WTC11 (cell line): ENCODE measurements at regions not wholly inside any gene's neighbourhood (a gene's known extent, or its start where the extent isn't known, plus 50 kb on each side); places are given as distances from the start of the nearest gene placed in this dataset.

ENCODE experiments used
- ATAC-seq: fragments of 200-7000 bp; cut with Tn5 transposase; 2 replicates; pipeline ENCODE4 v1.10.0; 2021; ENCODE audit warnings: mild to moderate bottlenecking, moderate library complexity
- CTCF ChIA-PET: fragments of 300-600 bp; sonication (Branson Sonifier 250); formaldehyde crosslinking; loops from one replicate; lab custom pipeline; 2021; ENCODE audit warnings: antibody characterized with exemption; lab: Charles Lee
- POLR2A ChIA-PET: fragments of 350-600 bp; sonication (Branson Sonifier 250); formaldehyde crosslinking; loops from one replicate; lab custom pipeline; 2021; ENCODE audit warnings: antibody characterized with exemption; lab: Charles Lee
- DNase-seq: peaks from one replicate; pipeline ENCODE4 v3.0.0; 2021; ENCODE audit warnings: low spot score
- H3K27ac Mint-ChIP-seq: 2 replicates; pipeline ENCODE4 v1.8.0; 2021; ENCODE audit warnings: mixed read lengths
- H3K27me3 Mint-ChIP-seq: 2 replicates; pipeline ENCODE4 v1.8.0; 2021; ENCODE audit warnings: low read depth, mild to moderate bottlenecking, moderate library complexity, mixed read lengths
- H3K36me3 Mint-ChIP-seq: 2 replicates; pipeline ENCODE4 v1.8.0; 2021; ENCODE audit warnings: mixed read lengths
- H3K4me1 Mint-ChIP-seq: 2 replicates; pipeline ENCODE4 v1.8.0; 2022; ENCODE audit warnings: mixed read lengths
- H3K4me3 Mint-ChIP-seq: 2 replicates; pipeline ENCODE4 v1.8.0; 2021; ENCODE audit warnings: mild to moderate bottlenecking, moderate library complexity, mixed read lengths
- H3K9me3 Mint-ChIP-seq: 2 replicates; pipeline ENCODE4 v1.8.0; 2021; ENCODE audit warnings: mixed read lengths
- ELF4 ChIP-seq: sonication (generic); formaldehyde crosslinking; IDR thresholded peaks from 2 replicates; pipeline ENCODE4 v1.8.1; 2022; ENCODE audit warnings: low read depth, mild to moderate bottlenecking, moderate library complexity, missing genetic modification reagents
- FOXJ3 ChIP-seq: sonication (generic); formaldehyde crosslinking; IDR thresholded peaks from 2 replicates; pipeline ENCODE4 v1.9.0; 2021; ENCODE audit warnings: missing genetic modification reagents, mild to moderate bottlenecking, borderline replicate concordance
- FOXK1 ChIP-seq: sonication (generic); formaldehyde crosslinking; IDR thresholded peaks from 2 replicates; pipeline ENCODE4 v1.8.0; 2022; ENCODE audit warnings: mild to moderate bottlenecking, moderate library complexity, missing genetic modification reagents
- FOXP1 ChIP-seq: sonication (generic); formaldehyde crosslinking; IDR thresholded peaks from 2 replicates; pipeline ENCODE4 v1.8.0; 2022; ENCODE audit warnings: missing genetic modification reagents, mild to moderate bottlenecking, moderate library complexity, borderline replicate concordance
- MXD4 ChIP-seq: fragments of 250-450 bp; sonication (Bioruptor Pico); IDR thresholded peaks from 2 replicates; pipeline ENCODE4 v1.8.0; 2021; ENCODE audit warnings: mild to moderate bottlenecking, moderate library complexity, borderline replicate concordance
- NFYB ChIP-seq: sonication (generic); formaldehyde crosslinking; conservative IDR thresholded peaks from 2 replicates; pipeline ENCODE4 v1.8.0; 2022; ENCODE audit warnings: low read depth, missing genetic modification reagents
- NR1H2 ChIP-seq: sonication (generic); formaldehyde crosslinking; IDR thresholded peaks from 2 replicates; pipeline ENCODE4 v1.9.0; 2021; ENCODE audit warnings: mild to moderate bottlenecking, moderate library complexity, missing genetic modification reagents
- RORB ChIP-seq: fragments of 250-450 bp; sonication (Bioruptor Pico); IDR thresholded peaks from 2 replicates; pipeline ENCODE4 v1.9.0; 2021; ENCODE audit warnings: mild to moderate bottlenecking
- TCF7 ChIP-seq: sonication (generic); formaldehyde crosslinking; IDR thresholded peaks from 2 replicates; pipeline ENCODE4 v1.8.0; 2022; ENCODE audit warnings: mild to moderate bottlenecking, low read depth, missing genetic modification reagents, moderate library complexity
- ZNF138 ChIP-seq: sonication (generic); formaldehyde crosslinking; conservative IDR thresholded peaks from 2 replicates; pipeline ENCODE4 v1.8.1; 2022; ENCODE audit warnings: mild to moderate bottlenecking, moderate library complexity, missing genetic modification reagents
- ZNF317 ChIP-seq: sonication (generic); formaldehyde crosslinking; IDR thresholded peaks from 2 replicates; pipeline ENCODE4 v1.8.1; 2023; ENCODE audit warnings: low read depth, mild to moderate bottlenecking, moderate library complexity, missing genetic modification reagents, borderline replicate concordance
- ZNF416 ChIP-seq: fragments of 250-450 bp; sonication (Bioruptor Pico); IDR thresholded peaks from 2 replicates; pipeline ENCODE4 v1.9.0; 2021; ENCODE audit warnings: mild to moderate bottlenecking, inconsistent platforms
- TF ChIP-seq, protein P1 (sequence below): fragments of 250-450 bp; sonication (Bioruptor Pico); IDR thresholded peaks from 2 replicates; pipeline ENCODE4 v1.9.0; 2021; ENCODE audit warnings: moderate library complexity, mild to moderate bottlenecking, inconsistent platforms, borderline replicate concordance
- TF ChIP-seq, protein P2 (sequence below): sonication (generic); formaldehyde crosslinking; IDR thresholded peaks from 2 replicates; pipeline ENCODE4 v1.8.1; 2022; ENCODE audit warnings: low read depth, missing genetic modification reagents, borderline replicate concordance
- TF ChIP-seq, protein P3 (sequence below): sonication (generic); formaldehyde crosslinking; IDR thresholded peaks from 2 replicates; pipeline ENCODE4 v1.8.1; 2023; ENCODE audit warnings: mild to moderate bottlenecking, missing genetic modification reagents
- TF ChIP-seq, protein P4 (sequence below): sonication (generic); formaldehyde crosslinking; IDR thresholded peaks from 2 replicates; pipeline ENCODE4 v1.8.0; 2022; ENCODE audit warnings: mild to moderate bottlenecking, missing genetic modification reagents
- TF ChIP-seq, protein P5 (sequence below): sonication (generic); formaldehyde crosslinking; IDR thresholded peaks from 2 replicates; pipeline ENCODE4 v1.8.0; 2023; ENCODE audit warnings: mild to moderate bottlenecking, missing genetic modification reagents
- TF ChIP-seq, protein P6 (sequence below): fragments of 250-450 bp; sonication (Bioruptor Pico); IDR thresholded peaks from 2 replicates; pipeline ENCODE4 v2.1.2; 2022; ENCODE audit warnings: mild to moderate bottlenecking, moderate library complexity
- TF ChIP-seq, protein P7 (sequence below): fragments of 250-450 bp; sonication (Bioruptor Pico); IDR thresholded peaks from 2 replicates; pipeline ENCODE4 v1.9.0; 2021; ENCODE audit warnings: mild to moderate bottlenecking
- TF ChIP-seq, protein P8 (sequence below): sonication (generic); formaldehyde crosslinking; conservative IDR thresholded peaks from 2 replicates; pipeline ENCODE4 v1.8.1; 2023; ENCODE audit warnings: mild to moderate bottlenecking, low read depth, missing genetic modification reagents, moderate library complexity

DNA sequence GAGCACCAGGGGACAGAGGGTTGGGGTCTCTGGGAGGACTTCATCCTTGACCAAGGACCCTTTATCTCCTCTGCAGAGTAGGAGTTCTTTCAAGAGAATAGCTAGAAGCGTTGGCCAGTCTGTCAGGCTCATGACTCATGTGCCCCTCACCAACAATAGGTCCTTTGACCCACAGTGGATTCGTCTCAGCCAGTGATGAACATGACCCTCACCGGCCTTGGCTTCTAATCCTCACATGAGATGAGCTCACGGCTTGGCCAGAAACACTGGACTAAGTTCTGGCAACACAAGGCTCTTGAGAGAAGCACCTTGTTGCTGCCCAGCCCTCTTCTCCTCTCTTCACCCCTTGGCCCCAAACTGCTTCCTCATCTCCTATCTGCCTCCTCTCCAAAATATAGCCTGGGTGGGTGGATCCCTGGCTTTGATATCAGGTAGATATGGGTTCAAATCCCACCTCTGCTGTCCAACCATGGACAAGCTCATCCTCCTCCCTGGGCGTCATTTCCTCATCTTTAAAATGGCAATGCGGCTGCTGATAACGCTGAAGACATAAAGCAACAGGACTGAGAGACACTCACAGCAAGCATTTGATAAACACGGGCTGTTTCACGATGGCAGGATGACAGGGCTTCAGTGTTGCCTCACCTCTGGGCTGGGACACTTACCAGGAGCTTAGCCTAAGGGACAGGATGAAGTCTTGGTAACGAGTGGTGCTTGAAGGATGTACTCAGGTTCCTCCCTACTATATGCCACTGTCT lies 446.7 kb upstream of the PROK2 start (continued):
- TF ChIP-seq FOXK1 (CRISPR knock-in tag) (no peak), ZNF317 (no peak)
- TF ChIP-seq, protein P1, sequence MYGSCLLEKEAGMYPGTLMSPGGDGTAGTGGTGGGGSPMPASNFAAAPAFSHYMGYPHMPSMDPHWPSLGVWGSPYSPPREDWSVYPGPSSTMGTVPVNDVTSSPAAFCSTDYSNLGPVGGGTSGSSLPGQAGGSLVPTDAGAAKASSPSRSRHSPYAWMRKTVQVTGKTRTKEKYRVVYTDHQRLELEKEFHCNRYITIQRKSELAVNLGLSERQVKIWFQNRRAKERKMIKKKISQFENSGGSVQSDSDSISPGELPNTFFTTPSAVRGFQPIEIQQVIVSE (CRISPR knock-in tag) = no peak
- TF ChIP-seq, protein P2, sequence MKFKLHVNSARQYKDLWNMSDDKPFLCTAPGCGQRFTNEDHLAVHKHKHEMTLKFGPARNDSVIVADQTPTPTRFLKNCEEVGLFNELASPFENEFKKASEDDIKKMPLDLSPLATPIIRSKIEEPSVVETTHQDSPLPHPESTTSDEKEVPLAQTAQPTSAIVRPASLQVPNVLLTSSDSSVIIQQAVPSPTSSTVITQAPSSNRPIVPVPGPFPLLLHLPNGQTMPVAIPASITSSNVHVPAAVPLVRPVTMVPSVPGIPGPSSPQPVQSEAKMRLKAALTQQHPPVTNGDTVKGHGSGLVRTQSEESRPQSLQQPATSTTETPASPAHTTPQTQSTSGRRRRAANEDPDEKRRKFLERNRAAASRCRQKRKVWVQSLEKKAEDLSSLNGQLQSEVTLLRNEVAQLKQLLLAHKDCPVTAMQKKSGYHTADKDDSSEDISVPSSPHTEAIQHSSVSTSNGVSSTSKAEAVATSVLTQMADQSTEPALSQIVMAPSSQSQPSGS (CRISPR knock-in tag) = no peak

DNA sequence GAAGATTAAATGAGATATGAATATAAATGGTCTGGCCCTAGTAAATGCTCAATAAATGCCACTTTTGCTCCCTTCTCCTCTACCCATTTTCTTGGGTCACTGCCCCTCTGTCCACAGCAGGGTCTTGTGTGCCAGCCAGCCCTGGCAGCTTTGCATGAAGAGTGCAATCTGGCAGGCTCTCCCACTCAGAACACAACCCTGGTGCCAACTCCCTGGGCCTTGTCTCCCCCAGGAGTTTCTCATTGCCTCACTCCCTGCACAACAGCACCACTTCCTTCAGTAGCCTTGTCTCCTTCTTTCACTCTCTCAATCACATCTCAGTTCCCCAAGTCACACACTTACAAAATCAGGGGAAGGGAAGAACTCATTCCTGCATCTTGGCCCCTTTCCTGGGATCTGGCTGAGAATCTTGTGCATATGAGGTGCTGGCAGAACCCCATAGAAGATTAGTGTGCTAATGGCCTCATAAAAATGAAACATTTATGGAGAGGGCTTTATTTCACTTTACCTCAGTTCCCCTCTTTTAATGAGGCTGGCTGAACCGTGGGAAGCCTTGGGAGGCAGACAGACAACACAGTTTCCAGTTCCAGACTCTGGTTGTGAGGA lies 445.9 kb upstream of the PROK2 start:
- ChIA-PET POLR2A (no interaction called here), CTCF (no interaction called here)
- Mint-ChIP-seq H3K27ac (no peak overlapping the region), H3K36me3 (peaks cover 3% of the 10 kb centered on the region), H3K4me1 (peaks cover 6% of the 10 kb centered on the region), H3K4me3 (no peak overlapping the region), H3K9me3 (peaks cover 16% of the 10 kb centered on the region), H3K27me3 (peaks cover 6% of the 10 kb centered on the region)
- DNase-seq (no peak), ATAC-seq (no peak)
- TF ChIP-seq, protein P3, sequence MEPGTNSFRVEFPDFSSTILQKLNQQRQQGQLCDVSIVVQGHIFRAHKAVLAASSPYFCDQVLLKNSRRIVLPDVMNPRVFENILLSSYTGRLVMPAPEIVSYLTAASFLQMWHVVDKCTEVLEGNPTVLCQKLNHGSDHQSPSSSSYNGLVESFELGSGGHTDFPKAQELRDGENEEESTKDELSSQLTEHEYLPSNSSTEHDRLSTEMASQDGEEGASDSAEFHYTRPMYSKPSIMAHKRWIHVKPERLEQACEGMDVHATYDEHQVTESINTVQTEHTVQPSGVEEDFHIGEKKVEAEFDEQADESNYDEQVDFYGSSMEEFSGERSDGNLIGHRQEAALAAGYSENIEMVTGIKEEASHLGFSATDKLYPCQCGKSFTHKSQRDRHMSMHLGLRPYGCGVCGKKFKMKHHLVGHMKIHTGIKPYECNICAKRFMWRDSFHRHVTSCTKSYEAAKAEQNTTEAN (CRISPR knock-in tag) = no peak
- TF ChIP-seq, protein P4, sequence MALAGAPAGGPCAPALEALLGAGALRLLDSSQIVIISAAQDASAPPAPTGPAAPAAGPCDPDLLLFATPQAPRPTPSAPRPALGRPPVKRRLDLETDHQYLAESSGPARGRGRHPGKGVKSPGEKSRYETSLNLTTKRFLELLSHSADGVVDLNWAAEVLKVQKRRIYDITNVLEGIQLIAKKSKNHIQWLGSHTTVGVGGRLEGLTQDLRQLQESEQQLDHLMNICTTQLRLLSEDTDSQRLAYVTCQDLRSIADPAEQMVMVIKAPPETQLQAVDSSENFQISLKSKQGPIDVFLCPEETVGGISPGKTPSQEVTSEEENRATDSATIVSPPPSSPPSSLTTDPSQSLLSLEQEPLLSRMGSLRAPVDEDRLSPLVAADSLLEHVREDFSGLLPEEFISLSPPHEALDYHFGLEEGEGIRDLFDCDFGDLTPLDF (CRISPR knock-in tag) = no peak
- TF ChIP-seq FOXP1 (CRISPR knock-in tag) (no peak), NR1H2 (no peak), ELF4 (CRISPR knock-in tag) (no peak), MXD4 (no peak), TCF7 (CRISPR knock-in tag) (no peak), RORB (CRISPR knock-in tag) (no peak), ZNF416 (CRISPR knock-in tag) (no peak), FOXJ3 (CRISPR knock-in tag) (no peak), ZNF138 (no peak), NFYB (CRISPR knock-in tag) (no peak)
- TF ChIP-seq, protein P5, sequence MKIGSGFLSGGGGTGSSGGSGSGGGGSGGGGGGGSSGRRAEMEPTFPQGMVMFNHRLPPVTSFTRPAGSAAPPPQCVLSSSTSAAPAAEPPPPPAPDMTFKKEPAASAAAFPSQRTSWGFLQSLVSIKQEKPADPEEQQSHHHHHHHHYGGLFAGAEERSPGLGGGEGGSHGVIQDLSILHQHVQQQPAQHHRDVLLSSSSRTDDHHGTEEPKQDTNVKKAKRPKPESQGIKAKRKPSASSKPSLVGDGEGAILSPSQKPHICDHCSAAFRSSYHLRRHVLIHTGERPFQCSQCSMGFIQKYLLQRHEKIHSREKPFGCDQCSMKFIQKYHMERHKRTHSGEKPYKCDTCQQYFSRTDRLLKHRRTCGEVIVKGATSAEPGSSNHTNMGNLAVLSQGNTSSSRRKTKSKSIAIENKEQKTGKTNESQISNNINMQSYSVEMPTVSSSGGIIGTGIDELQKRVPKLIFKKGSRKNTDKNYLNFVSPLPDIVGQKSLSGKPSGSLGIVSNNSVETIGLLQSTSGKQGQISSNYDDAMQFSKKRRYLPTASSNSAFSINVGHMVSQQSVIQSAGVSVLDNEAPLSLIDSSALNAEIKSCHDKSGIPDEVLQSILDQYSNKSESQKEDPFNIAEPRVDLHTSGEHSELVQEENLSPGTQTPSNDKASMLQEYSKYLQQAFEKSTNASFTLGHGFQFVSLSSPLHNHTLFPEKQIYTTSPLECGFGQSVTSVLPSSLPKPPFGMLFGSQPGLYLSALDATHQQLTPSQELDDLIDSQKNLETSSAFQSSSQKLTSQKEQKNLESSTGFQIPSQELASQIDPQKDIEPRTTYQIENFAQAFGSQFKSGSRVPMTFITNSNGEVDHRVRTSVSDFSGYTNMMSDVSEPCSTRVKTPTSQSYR (CRISPR knock-in tag) = no peak
- TF ChIP-seq, protein P6, sequence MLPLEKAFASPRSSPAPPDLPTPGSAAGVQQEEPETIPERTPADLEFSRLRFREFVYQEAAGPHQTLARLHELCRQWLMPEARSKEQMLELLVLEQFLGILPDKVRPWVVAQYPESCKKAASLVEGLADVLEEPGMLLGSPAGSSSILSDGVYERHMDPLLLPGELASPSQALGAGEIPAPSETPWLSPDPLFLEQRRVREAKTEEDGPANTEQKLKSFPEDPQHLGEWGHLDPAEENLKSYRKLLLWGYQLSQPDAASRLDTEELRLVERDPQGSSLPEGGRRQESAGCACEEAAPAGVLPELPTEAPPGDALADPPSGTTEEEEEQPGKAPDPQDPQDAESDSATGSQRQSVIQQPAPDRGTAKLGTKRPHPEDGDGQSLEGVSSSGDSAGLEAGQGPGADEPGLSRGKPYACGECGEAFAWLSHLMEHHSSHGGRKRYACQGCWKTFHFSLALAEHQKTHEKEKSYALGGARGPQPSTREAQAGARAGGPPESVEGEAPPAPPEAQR (CRISPR knock-in tag) = no peak
- TF ChIP-seq, protein P7, sequence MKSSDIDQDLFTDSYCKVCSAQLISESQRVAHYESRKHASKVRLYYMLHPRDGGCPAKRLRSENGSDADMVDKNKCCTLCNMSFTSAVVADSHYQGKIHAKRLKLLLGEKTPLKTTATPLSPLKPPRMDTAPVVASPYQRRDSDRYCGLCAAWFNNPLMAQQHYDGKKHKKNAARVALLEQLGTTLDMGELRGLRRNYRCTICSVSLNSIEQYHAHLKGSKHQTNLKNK (CRISPR knock-in tag) = no peak
- TF ChIP-seq, protein P8, sequence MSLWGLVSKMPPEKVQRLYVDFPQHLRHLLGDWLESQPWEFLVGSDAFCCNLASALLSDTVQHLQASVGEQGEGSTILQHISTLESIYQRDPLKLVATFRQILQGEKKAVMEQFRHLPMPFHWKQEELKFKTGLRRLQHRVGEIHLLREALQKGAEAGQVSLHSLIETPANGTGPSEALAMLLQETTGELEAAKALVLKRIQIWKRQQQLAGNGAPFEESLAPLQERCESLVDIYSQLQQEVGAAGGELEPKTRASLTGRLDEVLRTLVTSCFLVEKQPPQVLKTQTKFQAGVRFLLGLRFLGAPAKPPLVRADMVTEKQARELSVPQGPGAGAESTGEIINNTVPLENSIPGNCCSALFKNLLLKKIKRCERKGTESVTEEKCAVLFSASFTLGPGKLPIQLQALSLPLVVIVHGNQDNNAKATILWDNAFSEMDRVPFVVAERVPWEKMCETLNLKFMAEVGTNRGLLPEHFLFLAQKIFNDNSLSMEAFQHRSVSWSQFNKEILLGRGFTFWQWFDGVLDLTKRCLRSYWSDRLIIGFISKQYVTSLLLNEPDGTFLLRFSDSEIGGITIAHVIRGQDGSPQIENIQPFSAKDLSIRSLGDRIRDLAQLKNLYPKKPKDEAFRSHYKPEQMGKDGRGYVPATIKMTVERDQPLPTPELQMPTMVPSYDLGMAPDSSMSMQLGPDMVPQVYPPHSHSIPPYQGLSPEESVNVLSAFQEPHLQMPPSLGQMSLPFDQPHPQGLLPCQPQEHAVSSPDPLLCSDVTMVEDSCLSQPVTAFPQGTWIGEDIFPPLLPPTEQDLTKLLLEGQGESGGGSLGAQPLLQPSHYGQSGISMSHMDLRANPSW (CRISPR knock-in tag) = no peak
